Large intestine (tissue), 3 donors: ENCODE measurements at regions not wholly inside any gene's neighbourhood (a gene's known extent, or its start where the extent isn't known, plus 50 kb on each side); places are given as distances from the start of the nearest gene placed in this dataset.
"Not testable (repeated sequence)": the region's sequence is repeated elsewhere in the genome, so short reads cannot be mapped to it uniquely, and the experiment has no call there.

Source experiments
- DNase-seq, 2 donors: peaks; one replicate each; pipeline versions ENCODE4 v3.0.0 to v3.0.0-alpha.2; 2013
- H3K27ac ChIP-seq: one replicate; pipeline ENCODE4 v1.5.1; 2013; ENCODE audit warnings: low read length
- H3K27me3 ChIP-seq: 2 replicates; pipeline ENCODE4 v1.6.1; 2013; ENCODE audit warnings: low read length; ENCODE audit not compliant: control insufficient read depth, insufficient read depth
- H3K36me3 ChIP-seq: 2 replicates; pipeline ENCODE4 v1.6.1; 2013; ENCODE audit warnings: low read length; ENCODE audit not compliant: control insufficient read depth, insufficient read depth
- H3K4me1 ChIP-seq: one replicate; pipeline ENCODE4 v1.6.1; 2013; ENCODE audit warnings: low read length; ENCODE audit not compliant: control insufficient read depth, insufficient read depth
- H3K4me3 ChIP-seq: one replicate; pipeline ENCODE4 v1.5.1; 2013; ENCODE audit warnings: low read length
- H3K9me3 ChIP-seq: one replicate; pipeline ENCODE4 v1.6.1; 2013; ENCODE audit warnings: mild to moderate bottlenecking, low read depth, low read length, moderate library complexity; ENCODE audit not compliant: control insufficient read depth
- WGBS: methylation state at CpG from one replicate; pipeline ENCODE4 v1.1.5; 2013; ENCODE audit warnings: low lambda C conversion rate; ENCODE audit not compliant: insufficient coverage; 5-methylcytosine and 5-hydroxymethylcytosine counted together

GRCh38 chr6:19558201-19558600 lies 279.0 kb upstream of the ID4 start:
- Histone ChIP-seq H3K36me3 (no peaks in the 10 kb centered on the region), H3K27ac (no peak overlapping the region)
- 94% methylated on average over 2 of the region's 2 CpGs for WGBS

DNA sequence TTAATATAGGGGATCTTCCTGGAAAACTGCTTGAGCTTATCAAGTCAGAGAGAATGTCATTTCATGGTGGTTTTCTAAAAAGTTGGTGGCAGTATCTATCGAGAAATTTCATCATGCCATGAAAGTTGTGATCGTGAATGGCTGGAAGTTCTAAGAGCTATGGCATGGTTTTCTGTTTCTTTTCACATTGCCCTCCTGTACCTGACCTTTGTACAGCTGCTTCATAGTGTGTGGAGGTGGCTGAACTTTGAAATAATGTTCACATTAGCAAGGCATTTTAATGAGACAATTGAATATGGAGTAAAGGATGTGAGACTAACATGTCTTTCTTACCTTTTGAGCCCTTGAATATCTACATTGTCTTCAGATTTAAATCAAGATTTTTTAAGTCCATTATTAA lies 278.2 kb upstream of the ID4 start:
- DNase-seq = peak in 1 of 2 donors; percentile 27
- Histone ChIP-seq H3K36me3 (no peaks in the 10 kb centered on the region), H3K4me1 (no peaks in the 10 kb centered on the region), H3K27ac (no peak overlapping the region), H3K27me3 (no peaks in the 10 kb centered on the region), H3K4me3 (no peak overlapping the region), H3K9me3 (no peaks in the 10 kb centered on the region)
- no CpG with 5 or more reads among the region's 2 CpGs for WGBS

More at GRCh38 chr6:19558201-19558600, 279.0 kb upstream of the ID4 start:
- H3K9me3 ChIP-seq = no peaks in the 10 kb centered on the region
- no peak overlapping the region for H3K4me3 ChIP-seq
- H3K4me1 ChIP-seq = no peaks in the 10 kb centered on the region
- no peaks in the 10 kb centered on the region for H3K27me3 ChIP-seq
- no peak for DNase-seq

DNA sequence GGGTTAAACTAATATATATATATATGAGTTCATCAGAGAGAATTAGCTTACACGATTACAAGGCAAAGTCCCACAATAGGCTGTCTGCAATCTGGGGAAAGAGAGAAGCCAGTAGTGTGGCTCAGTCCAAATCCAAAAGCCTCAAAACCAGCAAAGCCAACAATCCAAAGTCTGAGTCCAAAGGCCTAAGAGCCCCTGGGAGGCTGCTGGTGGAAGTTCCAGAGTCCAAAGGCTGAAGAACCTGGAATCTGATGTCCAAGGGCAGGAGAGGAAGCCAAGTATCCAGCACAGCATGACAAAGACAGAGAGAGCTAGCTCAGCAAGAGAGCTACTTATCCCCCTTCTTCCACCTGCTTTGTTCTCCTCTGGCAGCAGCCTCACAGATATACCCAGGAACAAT lies 274.7 kb upstream of the ID4 start:
- H3K27me3 ChIP-seq = no peaks in the 10 kb centered on the region
- no CpG with 5 or more reads among the region's 1 CpG for WGBS
- no peaks in the 10 kb centered on the region for H3K9me3 ChIP-seq
- H3K4me3 ChIP-seq = no peak overlapping the region
- H3K36me3 ChIP-seq = no peaks in the 10 kb centered on the region
- no peak overlapping the region for H3K27ac ChIP-seq
- no peaks in the 10 kb centered on the region for H3K4me1 ChIP-seq
- no peak for DNase-seq

DNA sequence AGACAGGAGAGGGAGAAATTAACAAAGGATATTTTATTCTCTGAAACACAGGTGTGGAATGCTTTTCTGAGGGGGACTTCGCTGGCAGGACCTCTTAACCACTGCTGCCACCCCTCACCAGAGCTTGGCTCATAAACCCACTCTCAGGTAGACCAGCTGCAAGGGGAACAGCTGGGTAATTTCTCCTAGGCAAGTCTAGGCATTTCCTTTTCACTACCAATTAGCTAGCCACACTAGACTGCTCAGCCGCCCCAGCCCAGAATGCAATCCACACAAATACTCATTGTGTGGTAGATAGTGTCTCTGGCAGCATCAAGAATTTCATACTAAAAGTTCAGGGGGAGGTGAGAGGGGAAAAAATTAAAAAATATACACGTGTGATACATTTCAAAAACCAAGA lies 267.6 kb upstream of the ID4 start:
- Histone ChIP-seq H3K27me3 (no peaks in the 10 kb centered on the region), H3K27ac (no peak overlapping the region), H3K9me3 (no peaks in the 10 kb centered on the region), H3K4me3 (no peak overlapping the region), H3K36me3 (no peaks in the 10 kb centered on the region), H3K4me1 (no peaks in the 10 kb centered on the region)
- no peak for DNase-seq
- WGBS = 71% methylated on average over 1 of the region's 3 CpGs

DNA sequence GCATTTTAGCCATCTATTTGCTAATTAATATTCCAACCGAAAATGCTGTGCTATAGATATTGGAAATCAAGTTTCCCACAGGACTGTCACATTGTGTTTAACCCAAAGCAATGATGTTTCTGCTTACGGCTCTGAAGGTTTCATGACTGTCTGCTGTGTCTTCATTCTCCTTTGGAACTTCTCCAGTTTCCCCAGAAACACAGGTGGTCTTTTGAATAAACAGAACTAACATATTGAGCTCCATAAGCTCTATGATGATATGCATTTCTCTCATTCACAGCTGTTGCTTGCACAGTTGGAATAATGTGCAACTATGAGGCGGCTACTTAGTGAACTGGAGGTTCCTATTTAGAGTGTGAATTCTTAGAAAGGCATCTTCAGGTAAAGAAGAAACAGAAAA lies 266.0 kb upstream of the ID4 start:
- H3K36me3 ChIP-seq = no peaks in the 10 kb centered on the region
- no peaks in the 10 kb centered on the region for H3K4me1 ChIP-seq
- H3K4me3 ChIP-seq = no peak overlapping the region
- 100% methylated on average over 1 of the region's 3 CpGs for WGBS
- no peak for DNase-seq
- no peak overlapping the region for H3K27ac ChIP-seq
- no peaks in the 10 kb centered on the region for H3K27me3 ChIP-seq
- H3K9me3 ChIP-seq = no peaks in the 10 kb centered on the region

- WGBS = 100% methylated on average over 1 of the region's 4 CpGs
- Histone ChIP-seq H3K36me3 (no peaks in the 10 kb centered on the region), H3K4me1 (no peaks in the 10 kb centered on the region), H3K27ac (no peak overlapping the region), H3K9me3 (no peaks in the 10 kb centered on the region), H3K27me3 (no peaks in the 10 kb centered on the region), H3K4me3 (no peak overlapping the region)
- DNase-seq = no peak
Observed at GRCh38 chr6:19578481-19578880, 258.7 kb upstream of the ID4 start.

GRCh38 chr6:19584207-19584606 lies 253.0 kb upstream of the ID4 start:
- not testable (repeated sequence) for H3K9me3 ChIP-seq, H3K4me3 ChIP-seq, H3K36me3 ChIP-seq, H3K4me1 ChIP-seq, H3K27ac ChIP-seq, H3K27me3 ChIP-seq, DNase-seq
- 100% methylated on average over 1 of the region's 4 CpGs for WGBS

- WGBS = 67% methylated on average over 1 of the region's 4 CpGs
Observed at GRCh38 chr6:19587238-19587942, 249.8 kb upstream of the ID4 start.

GRCh38 chr6:19590501-19591131 lies 246.6 kb upstream of the ID4 start:
- WGBS = no CpG with 5 or more reads among the region's 5 CpGs
- Histone ChIP-seq H3K9me3 (no peaks in the 10 kb centered on the region), H3K36me3 (no peaks in the 10 kb centered on the region), H3K27me3 (no peaks in the 10 kb centered on the region), H3K4me3 (no peak overlapping the region), H3K4me1 (no peaks in the 10 kb centered on the region), H3K27ac (no peak overlapping the region)
- DNase-seq = no peak

More at GRCh38 chr6:19587238-19587942, 249.8 kb upstream of the ID4 start:
- no peaks in the 10 kb centered on the region for H3K36me3 ChIP-seq
- H3K27ac ChIP-seq = no peak overlapping the region
- no peaks in the 10 kb centered on the region for H3K27me3 ChIP-seq
- no peak for DNase-seq
- no peak overlapping the region for H3K4me3 ChIP-seq
- no peaks in the 10 kb centered on the region for H3K4me1 ChIP-seq
- no peaks in the 10 kb centered on the region for H3K9me3 ChIP-seq

DNA sequence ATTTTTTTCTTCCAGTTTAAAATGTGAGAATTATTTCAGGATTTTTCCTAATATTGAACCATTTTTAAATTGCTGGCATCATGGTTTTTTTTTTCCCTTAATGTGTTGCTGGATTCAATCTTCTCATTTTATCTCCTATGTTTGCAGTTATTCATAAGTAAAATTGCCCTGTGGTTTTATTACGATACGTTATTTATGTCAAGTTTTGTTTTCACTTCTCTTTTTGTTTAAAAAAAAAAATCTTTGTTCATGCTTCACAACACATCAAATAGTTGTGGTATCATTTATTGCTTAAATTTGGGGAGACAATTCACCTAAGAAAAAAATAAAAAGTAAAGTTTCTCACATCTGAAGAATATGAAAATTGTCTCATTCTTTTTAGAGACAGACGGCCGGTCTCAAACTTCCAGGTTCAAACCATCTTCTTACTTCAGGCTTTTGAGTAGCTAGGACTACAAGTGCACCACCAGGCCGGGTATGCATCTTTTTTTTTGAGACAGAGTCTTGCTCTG lies 239.3 kb upstream of the ID4 start:
- Histone ChIP-seq H3K27ac (no peak overlapping the region), H3K27me3 (no peaks in the 10 kb centered on the region), H3K4me3 (no peak overlapping the region), H3K4me1 (no peaks in the 10 kb centered on the region), H3K36me3 (no peaks in the 10 kb centered on the region), H3K9me3 (no peaks in the 10 kb centered on the region)
- 92% methylated on average over 2 of the region's 5 CpGs for WGBS
- no peak for DNase-seq
